SK-N-SH (cell line): ENCODE measurements at regions not wholly inside any gene's neighbourhood (a gene's known extent, or its start where the extent isn't known, plus 50 kb on each side); places are given as distances from the start of the nearest gene placed in this dataset.
A peak's percentile ranks its signal among the peaks of the same experiment; 100 is the strongest.

Source experiments
- CTCF ChIA-PET: fragments of 300-600, 350-600 bp; formaldehyde crosslinking; extraction: SDS; loops from one replicate; lab custom pipeline; 2021; lab: Yijun Ruan, JAX
- POLR2A ChIA-PET: fragments of 350-600 bp; sonication (Branson Sonifier 250); formaldehyde crosslinking; extraction: SDS; loops from one replicate; lab custom pipeline; 2020; ENCODE audit warnings: antibody characterized with exemption, inconsistent platforms; lab: Yijun Ruan, JAX
- DNase-seq: peaks from one replicate; pipeline ENCODE4 v3.0.0; 2012
- H2AFZ ChIP-seq: fragments of 200-600 bp; sonication (generic); 2 replicates; pipeline ENCODE4 v1.8.1; 2016; ENCODE audit warnings: antibody characterized with exemption, mild to moderate bottlenecking, low read depth
- H3F3A ChIP-seq: fragments of 200-600 bp; sonication (generic); replicated peaks from 2 replicates; pipeline ENCODE3; 2016; ENCODE audit warnings: antibody characterized with exemption, mild to moderate bottlenecking; ENCODE audit not compliant: insufficient read depth
- H3K27ac ChIP-seq, 2 experiments: fragments of 200-500 bp in 1 of 2; fragments of 200-600 bp in 1 of 2; sonication (Bioruptor generic) in 1 of 2; sonication (generic), shearing (Covaris generic) in 1 of 2; 2 replicates each; pipeline versions ENCODE4 v1.5.1 to v1.6.1; 2014 to 2016; ENCODE audit warnings: low read depth in 2 of 2, inconsistent platforms in 1 of 2, low read length in 1 of 2, mild to moderate bottlenecking in 1 of 2, mixed read lengths in 1 of 2
- H3K27me3 ChIP-seq: fragments of 200-600 bp; sonication (generic), shearing (Covaris generic); 2 replicates; pipeline ENCODE4 v1.6.1; 2016; ENCODE audit warnings: mixed run types; ENCODE audit not compliant: insufficient read depth
- H3K36me3 ChIP-seq, 2 experiments: fragments of 200-500 bp in 1 of 2; fragments of 200-600 bp in 1 of 2; sonication (Bioruptor generic) in 1 of 2; sonication (generic) in 1 of 2; replicated peaks in 1 of 2; 2 replicates each; pipeline versions ENCODE3 to v1.5.1; 2014 to 2016; ENCODE audit warnings: low read length in 1 of 2, mild to moderate bottlenecking in 1 of 2; ENCODE audit not compliant: insufficient read depth in 2 of 2, control insufficient read depth in 1 of 2
- H3K4me1 ChIP-seq, 2 experiments: fragments of 200-500 bp in 1 of 2; fragments of 200-600 bp in 1 of 2; sonication (Bioruptor generic) in 1 of 2; sonication (generic), shearing (Covaris generic) in 1 of 2; 2 replicates each; pipeline versions ENCODE4 v1.5.1 to v1.6.1; 2014 to 2016; ENCODE audit warnings: low read depth in 1 of 2, low read length in 1 of 2, mixed run types in 1 of 2; ENCODE audit not compliant: insufficient read depth in 2 of 2, control insufficient read depth in 1 of 2
- H3K4me2 ChIP-seq: fragments of 200-600 bp; sonication (generic), shearing (Covaris generic); 2 replicates; pipeline ENCODE4 v1.6.1; 2017; ENCODE audit warnings: mixed run types
- H3K4me3 ChIP-seq, 2 experiments: fragments of 200-500 bp in 1 of 2; fragments of 200-600 bp in 1 of 2; sonication (Bioruptor generic) in 1 of 2; sonication (generic), shearing (Covaris generic) in 1 of 2; 2 replicates each; pipeline versions ENCODE4 v1.5.1 to v1.8.1; 2014 to 2016; ENCODE audit warnings: low read depth in 2 of 2, inconsistent platforms in 1 of 2, low read length in 1 of 2, mild to moderate bottlenecking in 1 of 2, mixed read lengths in 1 of 2, moderate library complexity in 1 of 2
- H3K79me2 ChIP-seq: fragments of 200-600 bp; sonication (generic); 2 replicates; pipeline ENCODE4 v1.8.1; 2017; ENCODE audit warnings: mild to moderate bottlenecking; ENCODE audit not compliant: insufficient read depth
- H3K9ac ChIP-seq: fragments of 200-600 bp; sonication (generic); 2 replicates; pipeline ENCODE4 v1.6.1; 2017; ENCODE audit warnings: mixed run types
- H3K9me2 ChIP-seq: fragments of 200-600 bp; sonication (generic); 2 replicates; pipeline ENCODE4 v1.6.1; 2017; ENCODE audit warnings: mixed run types
- H3K9me3 ChIP-seq: fragments of 200-600 bp; sonication (generic); 2 replicates; pipeline ENCODE4 v1.6.1; 2017; ENCODE audit warnings: mixed run types, mild to moderate bottlenecking, moderate library complexity
- H4K20me1 ChIP-seq: fragments of 200-600 bp; sonication (generic); 2 replicates; pipeline ENCODE4 v1.6.1; 2017; ENCODE audit warnings: mild to moderate bottlenecking, mixed run types; ENCODE audit not compliant: insufficient read depth
- CHD2 ChIP-seq: fragments of 150-350 bp; IDR thresholded peaks from 2 replicates; pipeline ENCODE4 v1.6.1; 2018; ENCODE audit warnings: low read length; ENCODE audit not compliant: partially characterized antibody
- EP300 ChIP-seq, 2 experiments: IDR thresholded peaks; 2 replicates each; pipeline versions ENCODE4 v1.4.0 to v1.6.1; 2012; ENCODE audit warnings: borderline replicate concordance in 1 of 2, low read depth in 1 of 2, low read length in 1 of 2
- EZH2phosphoT487 ChIP-seq: fragments of 200-600 bp; sonication (generic); IDR thresholded peaks from 2 replicates; pipeline ENCODE4 v1.6.1; 2017; ENCODE audit warnings: low read depth, mixed run types, mild to moderate bottlenecking, antibody characterized with exemption, moderate library complexity, borderline replicate concordance
- FOXJ3 ChIP-seq: sonication (generic); formaldehyde crosslinking; IDR thresholded peaks from 2 replicates; pipeline ENCODE4 v1.5.1; 2020; ENCODE audit warnings: mild to moderate bottlenecking, missing genetic modification reagents
- FOXM1 ChIP-seq: IDR thresholded peaks from 2 replicates; pipeline ENCODE4 v1.4.0; 2012; ENCODE audit warnings: low read depth, mild to moderate bottlenecking
- GATA2 ChIP-seq: sonication (generic); formaldehyde crosslinking; IDR thresholded peaks from 2 replicates; pipeline ENCODE4 v1.5.0; 2020; ENCODE audit warnings: mild to moderate bottlenecking, missing genetic modification reagents
- MEF2A ChIP-seq: IDR thresholded peaks from 2 replicates; pipeline ENCODE4 v1.4.0; 2012; ENCODE audit warnings: low read depth, borderline replicate concordance
- MXI1 ChIP-seq: IDR thresholded peaks from 2 replicates; pipeline ENCODE4 v1.6.1; 2012; ENCODE audit warnings: mild to moderate bottlenecking, low read depth, low read length, improper control_type of control experiment
- POLR2AphosphoS5 ChIP-seq: IDR thresholded peaks from 2 replicates; pipeline ENCODE4 v1.6.1; 2012; ENCODE audit warnings: low read depth, low read length
- RAD21 ChIP-seq: IDR thresholded peaks from 2 replicates; pipeline ENCODE4 v1.6.1; 2012; ENCODE audit warnings: mild to moderate bottlenecking, low read length
- RCOR1 ChIP-seq: fragments of 150-350 bp; IDR thresholded peaks from 2 replicates; pipeline ENCODE4 v1.6.1; 2017; ENCODE audit warnings: antibody characterized with exemption, low read length
- SIN3A ChIP-seq: IDR thresholded peaks from 2 replicates; pipeline ENCODE4 v1.6.1; 2012; ENCODE audit warnings: low read depth, mild to moderate bottlenecking, low read length, moderate library complexity, borderline replicate concordance
- TAF1 ChIP-seq: IDR thresholded peaks from 2 replicates; pipeline ENCODE4 v1.6.1; 2012; ENCODE audit warnings: low read depth, mild to moderate bottlenecking, low read length, moderate library complexity, borderline replicate concordance
- TCF12 ChIP-seq: IDR thresholded peaks from 2 replicates; pipeline ENCODE4 v1.4.0; 2012
- YY1 ChIP-seq: IDR thresholded peaks from 2 replicates; pipeline ENCODE4 v1.4.0; 2012; ENCODE audit warnings: low read depth, mild to moderate bottlenecking
- WGBS: methylation state at CpG from one replicate; pipeline ENCODE4 v1.1.6; 2017; ENCODE audit warnings: low lambda C conversion rate; 5-methylcytosine and 5-hydroxymethylcytosine counted together
- TF ChIP-seq, protein P1 (sequence below): IDR thresholded peaks from 2 replicates; pipeline ENCODE4; 2012
- TF ChIP-seq, protein P2 (sequence below): IDR thresholded peaks from 2 replicates; pipeline ENCODE4 v1.4.0; 2012; ENCODE audit warnings: low read depth, borderline replicate concordance

DNA sequence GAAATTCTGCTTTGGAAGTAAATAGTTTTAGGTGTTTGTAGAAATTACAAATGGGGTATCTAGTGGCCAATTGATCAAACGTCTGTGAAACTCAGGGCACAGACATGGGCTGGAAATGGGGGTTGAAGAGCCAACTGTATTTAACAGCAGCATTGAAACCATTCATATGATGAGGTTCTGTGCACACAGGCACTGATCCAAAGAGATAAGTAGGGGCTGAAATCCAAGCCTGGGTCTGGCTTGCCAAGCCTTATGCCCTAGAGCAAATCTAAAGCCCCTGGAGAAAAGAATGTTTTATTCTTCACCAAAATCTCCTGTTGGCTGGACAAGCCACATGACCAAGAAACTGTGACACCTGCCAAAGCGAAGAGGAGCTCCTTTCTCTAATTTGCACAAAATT lies 67.6 kb upstream of the ST6GALNAC5 start:
- Histone ChIP-seq H4K20me1 (no peaks in the 10 kb centered on the region), H3K79me2 (no peaks in the 10 kb centered on the region), H3K9ac (no peak overlapping the region), H3K9me2 (no peaks in the 10 kb centered on the region), H2AFZ (no peak overlapping the region), H3K4me1 (peaks cover 0 to 13% of the 10 kb centered on the region in 2 experiments; a peak in 2 of 4 replicates), H3K4me2 (no peak overlapping the region), H3F3A (no peaks in the 10 kb centered on the region), H3K27ac (no peak overlapping the region), H3K4me3 (no peak overlapping the region), H3K27me3 (no peaks in the 10 kb centered on the region), H3K9me3 (no peaks in the 10 kb centered on the region), H3K36me3 (no peaks in the 10 kb centered on the region)
- TF ChIP-seq RCOR1 (peak; percentile 69; the same call in 1 of the 2 replicates), RAD21 (peak; percentile 19; the same call in 1 of the 2 replicates), GATA2 (peak; percentile 77), MEF2A (no peak), YY1 (no peak), EP300 (IDR thresholded peaks at IDR 0.05; ENCODE audit: borderline replicate concordance in 1 of 2, low read depth in 1 of 2, low read length in 1 of 2) (peak in 1 of 2 experiments; percentile 58; a peak in 2 of 4 replicates), EZH2phosphoT487 (no peak), CHD2 (peak; percentile 26)
- 41% methylated on average over 2 of the region's 2 CpGs for WGBS
- ChIA-PET POLR2A (no interaction called here), CTCF (interaction anchor here (1.0 to 1.4 kb wide), 3 partner anchors 17 to 656 kb away, joined by 3 to 5 read pairs (median 3); no protein-coding TSS in a partner anchor)
- DNase-seq: peak; percentile 24

DNA sequence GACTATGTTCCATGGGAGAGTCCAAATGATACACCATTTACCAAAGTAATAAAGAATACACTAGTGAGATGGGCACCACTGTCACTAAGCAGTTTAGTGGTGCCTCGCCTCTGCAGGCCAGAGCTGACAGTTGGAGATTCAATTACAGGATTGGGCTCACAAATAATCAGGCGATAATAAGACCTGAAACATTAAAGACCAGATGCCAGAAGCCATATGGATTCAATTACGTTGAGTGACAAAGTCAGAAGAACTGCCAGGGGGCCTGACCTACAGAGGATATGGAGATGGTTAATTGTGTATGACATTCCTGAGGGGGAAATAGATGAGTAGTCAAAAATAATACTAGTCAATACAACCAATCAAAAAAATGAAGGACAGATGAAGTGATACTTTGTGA lies 65.2 kb upstream of the ST6GALNAC5 start:
- H3K27me3 ChIP-seq: no peaks in the 10 kb centered on the region
- no peaks in the 10 kb centered on the region for H3K79me2 ChIP-seq
- no peak overlapping the region for H3K9ac ChIP-seq
- peaks cover 0 to 13% of the 10 kb centered on the region in 2 experiments; a peak in 2 of 4 replicates for H3K4me1 ChIP-seq
- no peak overlapping the region for H3K4me3 ChIP-seq
- TF ChIP-seq TCF12 (peak; percentile 63), CHD2 (peak; percentile 55), MEF2A (no peak), FOXJ3 (peak; percentile 74; the same call in 1 of the 2 replicates), POLR2AphosphoS5 (0 out of 2 replicates have a peak, but pooled peaks have one; percentile 19), EP300 (IDR thresholded peaks at IDR 0.05; ENCODE audit: borderline replicate concordance in 1 of 2, low read depth in 1 of 2, low read length in 1 of 2) (peak in 1 of 2 experiments; percentile 90; a peak in 2 of 4 replicates), MXI1 (0 out of 2 replicates have a peak, but pooled peaks have one; percentile 24), TAF1 (no peak), FOXM1 (no peak), SIN3A (no peak), GATA2 (peak; percentile 81), RCOR1 (peak; percentile 94), RAD21 (peak; percentile 15; the same call in 1 of the 2 replicates)
- TF ChIP-seq, protein P1, sequence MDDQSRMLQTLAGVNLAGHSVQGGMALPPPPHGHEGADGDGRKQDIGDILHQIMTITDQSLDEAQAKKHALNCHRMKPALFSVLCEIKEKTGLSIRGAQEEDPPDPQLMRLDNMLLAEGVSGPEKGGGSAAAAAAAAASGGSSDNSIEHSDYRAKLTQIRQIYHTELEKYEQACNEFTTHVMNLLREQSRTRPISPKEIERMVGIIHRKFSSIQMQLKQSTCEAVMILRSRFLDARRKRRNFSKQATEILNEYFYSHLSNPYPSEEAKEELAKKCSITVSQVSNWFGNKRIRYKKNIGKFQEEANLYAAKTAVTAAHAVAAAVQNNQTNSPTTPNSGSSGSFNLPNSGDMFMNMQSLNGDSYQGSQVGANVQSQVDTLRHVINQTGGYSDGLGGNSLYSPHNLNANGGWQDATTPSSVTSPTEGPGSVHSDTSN: peak; percentile 38; the same call in 1 of the 2 replicates
- TF ChIP-seq, protein P2, sequence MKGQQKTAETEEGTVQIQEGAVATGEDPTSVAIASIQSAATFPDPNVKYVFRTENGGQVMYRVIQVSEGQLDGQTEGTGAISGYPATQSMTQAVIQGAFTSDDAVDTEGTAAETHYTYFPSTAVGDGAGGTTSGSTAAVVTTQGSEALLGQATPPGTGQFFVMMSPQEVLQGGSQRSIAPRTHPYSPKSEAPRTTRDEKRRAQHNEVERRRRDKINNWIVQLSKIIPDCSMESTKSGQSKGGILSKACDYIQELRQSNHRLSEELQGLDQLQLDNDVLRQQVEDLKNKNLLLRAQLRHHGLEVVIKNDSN: no peak
- H3K9me3 ChIP-seq: no peaks in the 10 kb centered on the region
- no peak overlapping the region for H2AFZ ChIP-seq
- ChIA-PET POLR2A (no interaction called here), CTCF (interaction anchor here (0.9 to 1.4 kb wide), 3 partner anchors 29 to 255 kb away, joined by 3 read pairs; no protein-coding TSS in a partner anchor)
- H3K36me3 ChIP-seq: no peaks in the 10 kb centered on the region
- no peaks in the 10 kb centered on the region for H4K20me1 ChIP-seq
- peak overlapping the region in 1 of 2 experiments; percentile 39; a peak in 1 of 4 replicates for H3K27ac ChIP-seq
- no peaks in the 10 kb centered on the region for H3F3A ChIP-seq
- H3K4me2 ChIP-seq: no peak overlapping the region
- DNase-seq: peak; percentile 39
- 42% methylated on average over 3 of the region's 3 CpGs for WGBS
- H3K9me2 ChIP-seq: no peaks in the 10 kb centered on the region
